SK-N-SH (cell line): ENCODE measurements at regions not wholly inside any gene's neighbourhood (a gene's known extent, or its start where the extent isn't known, plus 50 kb on each side); places are given as distances from the start of the nearest gene placed in this dataset.

Experiments used
- CTCF ChIA-PET: fragments of 300-600, 350-600 bp; formaldehyde crosslinking; extraction: SDS; loops from one replicate; lab custom pipeline; 2021; lab: Yijun Ruan, JAX
- POLR2A ChIA-PET: fragments of 350-600 bp; sonication (Branson Sonifier 250); formaldehyde crosslinking; extraction: SDS; loops from one replicate; lab custom pipeline; 2020; ENCODE audit warnings: antibody characterized with exemption, inconsistent platforms; lab: Yijun Ruan, JAX
- DNase-seq: peaks from one replicate; pipeline ENCODE4 v3.0.0; 2012
- H2AFZ ChIP-seq: fragments of 200-600 bp; sonication (generic); 2 replicates; pipeline ENCODE4 v1.8.1; 2016; ENCODE audit warnings: antibody characterized with exemption, mild to moderate bottlenecking, low read depth
- H3F3A ChIP-seq: fragments of 200-600 bp; sonication (generic); replicated peaks from 2 replicates; pipeline ENCODE3; 2016; ENCODE audit warnings: antibody characterized with exemption, mild to moderate bottlenecking; ENCODE audit not compliant: insufficient read depth
- H3K27ac ChIP-seq, 2 experiments: fragments of 200-500 bp in 1 of 2; fragments of 200-600 bp in 1 of 2; sonication (Bioruptor generic) in 1 of 2; sonication (generic), shearing (Covaris generic) in 1 of 2; 2 replicates each; pipeline versions ENCODE4 v1.5.1 to v1.6.1; 2014 to 2016; ENCODE audit warnings: low read depth in 2 of 2, inconsistent platforms in 1 of 2, low read length in 1 of 2, mild to moderate bottlenecking in 1 of 2, mixed read lengths in 1 of 2
- H3K27me3 ChIP-seq: fragments of 200-600 bp; sonication (generic), shearing (Covaris generic); 2 replicates; pipeline ENCODE4 v1.6.1; 2016; ENCODE audit warnings: mixed run types; ENCODE audit not compliant: insufficient read depth
- H3K36me3 ChIP-seq, 2 experiments: fragments of 200-500 bp in 1 of 2; fragments of 200-600 bp in 1 of 2; sonication (Bioruptor generic) in 1 of 2; sonication (generic) in 1 of 2; replicated peaks in 1 of 2; 2 replicates each; pipeline versions ENCODE3 to v1.5.1; 2014 to 2016; ENCODE audit warnings: low read length in 1 of 2, mild to moderate bottlenecking in 1 of 2; ENCODE audit not compliant: insufficient read depth in 2 of 2, control insufficient read depth in 1 of 2
- H3K4me1 ChIP-seq, 2 experiments: fragments of 200-500 bp in 1 of 2; fragments of 200-600 bp in 1 of 2; sonication (Bioruptor generic) in 1 of 2; sonication (generic), shearing (Covaris generic) in 1 of 2; 2 replicates each; pipeline versions ENCODE4 v1.5.1 to v1.6.1; 2014 to 2016; ENCODE audit warnings: low read depth in 1 of 2, low read length in 1 of 2, mixed run types in 1 of 2; ENCODE audit not compliant: insufficient read depth in 2 of 2, control insufficient read depth in 1 of 2
- H3K4me2 ChIP-seq: fragments of 200-600 bp; sonication (generic), shearing (Covaris generic); 2 replicates; pipeline ENCODE4 v1.6.1; 2017; ENCODE audit warnings: mixed run types
- H3K4me3 ChIP-seq, 2 experiments: fragments of 200-500 bp in 1 of 2; fragments of 200-600 bp in 1 of 2; sonication (Bioruptor generic) in 1 of 2; sonication (generic), shearing (Covaris generic) in 1 of 2; 2 replicates each; pipeline versions ENCODE4 v1.5.1 to v1.8.1; 2014 to 2016; ENCODE audit warnings: low read depth in 2 of 2, inconsistent platforms in 1 of 2, low read length in 1 of 2, mild to moderate bottlenecking in 1 of 2, mixed read lengths in 1 of 2, moderate library complexity in 1 of 2
- H3K79me2 ChIP-seq: fragments of 200-600 bp; sonication (generic); 2 replicates; pipeline ENCODE4 v1.8.1; 2017; ENCODE audit warnings: mild to moderate bottlenecking; ENCODE audit not compliant: insufficient read depth
- H3K9ac ChIP-seq: fragments of 200-600 bp; sonication (generic); 2 replicates; pipeline ENCODE4 v1.6.1; 2017; ENCODE audit warnings: mixed run types
- H3K9me2 ChIP-seq: fragments of 200-600 bp; sonication (generic); 2 replicates; pipeline ENCODE4 v1.6.1; 2017; ENCODE audit warnings: mixed run types
- H3K9me3 ChIP-seq: fragments of 200-600 bp; sonication (generic); 2 replicates; pipeline ENCODE4 v1.6.1; 2017; ENCODE audit warnings: mixed run types, mild to moderate bottlenecking, moderate library complexity
- H4K20me1 ChIP-seq: fragments of 200-600 bp; sonication (generic); 2 replicates; pipeline ENCODE4 v1.6.1; 2017; ENCODE audit warnings: mild to moderate bottlenecking, mixed run types; ENCODE audit not compliant: insufficient read depth
- CHD2 ChIP-seq: fragments of 150-350 bp; IDR thresholded peaks from 2 replicates; pipeline ENCODE4 v1.6.1; 2018; ENCODE audit warnings: low read length; ENCODE audit not compliant: partially characterized antibody
- FOSL2 ChIP-seq: IDR thresholded peaks from 2 replicates; pipeline ENCODE4 v1.4.0; 2012; ENCODE audit warnings: low read depth, mild to moderate bottlenecking, moderate library complexity, borderline replicate concordance
- GABPA ChIP-seq: IDR thresholded peaks from 2 replicates; pipeline ENCODE4 v1.4.0; 2012; ENCODE audit warnings: low read depth, mild to moderate bottlenecking
- GATA2 ChIP-seq: sonication (generic); formaldehyde crosslinking; IDR thresholded peaks from 2 replicates; pipeline ENCODE4 v1.5.0; 2020; ENCODE audit warnings: mild to moderate bottlenecking, missing genetic modification reagents
- MXI1 ChIP-seq: IDR thresholded peaks from 2 replicates; pipeline ENCODE4 v1.6.1; 2012; ENCODE audit warnings: mild to moderate bottlenecking, low read depth, low read length, improper control_type of control experiment
- NRF1 ChIP-seq: IDR thresholded peaks from 2 replicates; pipeline ENCODE4 v1.6.1; 2012; ENCODE audit warnings: low read depth, mild to moderate bottlenecking, low read length
- POLR2AphosphoS5 ChIP-seq: IDR thresholded peaks from 2 replicates; pipeline ENCODE4 v1.6.1; 2012; ENCODE audit warnings: low read depth, low read length
- RAD21 ChIP-seq: IDR thresholded peaks from 2 replicates; pipeline ENCODE4 v1.6.1; 2012; ENCODE audit warnings: mild to moderate bottlenecking, low read length
- RCOR1 ChIP-seq: fragments of 150-350 bp; IDR thresholded peaks from 2 replicates; pipeline ENCODE4 v1.6.1; 2017; ENCODE audit warnings: antibody characterized with exemption, low read length
- SMC3 ChIP-seq: IDR thresholded peaks from 2 replicates; pipeline ENCODE4 v1.6.1; 2012; ENCODE audit warnings: low read depth, low read length, improper control_type of control experiment
- YY1 ChIP-seq: IDR thresholded peaks from 2 replicates; pipeline ENCODE4 v1.4.0; 2012; ENCODE audit warnings: low read depth, mild to moderate bottlenecking
- WGBS: methylation state at CpG from one replicate; pipeline ENCODE4 v1.1.6; 2017; ENCODE audit warnings: low lambda C conversion rate; 5-methylcytosine and 5-hydroxymethylcytosine counted together
- TF ChIP-seq, protein P1 (sequence below): fragments of 150-350 bp; IDR thresholded peaks from 2 replicates; pipeline ENCODE4 v1.6.1; 2017; ENCODE audit warnings: antibody characterized with exemption, low read length, low read depth, borderline replicate concordance
- TF ChIP-seq, protein P2 (sequence below): IDR thresholded peaks from 2 replicates; pipeline ENCODE4; 2012
- TF ChIP-seq, protein P3 (sequence below): fragments of 200-600 bp; sonication (generic); IDR thresholded peaks from 2 replicates; pipeline ENCODE4 v1.6.1; 2017; ENCODE audit warnings: antibody characterized with exemption, mild to moderate bottlenecking, moderate library complexity
- TF ChIP-seq, protein P4 (sequence below): IDR thresholded peaks from 2 replicates; pipeline ENCODE4 v1.4.0; 2012; ENCODE audit warnings: low read depth, borderline replicate concordance

DNA sequence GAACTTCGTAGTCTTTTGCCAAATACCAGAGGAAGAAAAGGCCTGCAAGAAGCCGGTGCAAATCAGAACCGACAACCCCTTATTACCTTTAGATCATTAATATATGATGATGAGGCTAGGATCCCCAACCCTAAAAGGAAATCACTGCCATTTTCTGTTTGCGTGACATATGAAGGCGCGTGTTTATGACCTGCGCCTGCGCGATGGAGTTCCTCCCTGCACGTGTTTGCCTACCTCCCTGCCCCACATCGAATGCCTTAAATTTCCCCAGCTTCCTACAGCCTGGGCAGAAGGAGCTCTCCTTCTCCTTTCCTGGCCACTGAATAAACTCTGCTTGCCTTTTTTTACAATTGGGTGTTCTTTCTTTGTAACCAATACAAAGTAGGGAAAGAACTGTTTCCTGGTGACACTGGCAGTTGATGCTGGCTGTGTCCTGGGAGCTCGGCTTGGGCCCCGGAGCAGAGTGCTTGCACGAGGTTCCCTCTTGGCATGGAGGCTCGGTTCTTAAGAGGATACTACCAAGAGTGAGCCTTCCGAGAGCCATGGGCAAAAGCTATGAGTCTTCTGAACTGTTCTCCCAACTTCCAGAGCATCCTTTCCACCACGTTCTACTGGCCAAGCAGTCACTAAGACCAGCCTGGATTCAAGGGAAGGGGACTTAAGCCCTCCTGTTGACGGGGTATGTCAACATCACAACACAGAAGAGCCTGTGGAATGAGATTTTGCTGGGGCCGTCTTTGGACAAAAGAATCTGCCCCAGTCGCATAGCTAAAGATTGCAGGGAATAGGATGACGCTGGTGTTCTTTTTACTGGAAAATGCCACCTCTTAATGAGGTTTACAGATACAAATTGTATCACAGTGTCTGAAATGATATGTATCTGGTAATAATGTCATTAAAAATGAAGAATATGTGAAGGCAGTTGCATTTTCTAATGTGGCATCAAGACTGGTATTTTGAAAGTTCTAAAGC is 179.8 kb downstream of the SH3BP4 start:
- WGBS, result 75% methylated on average over 21 of the region's 21 CpGs
- ChIA-PET POLR2A (no interaction called here), CTCF (interaction anchor here (0.8 to 13.4 kb wide), 5 partner anchors 15 to 615 kb away, joined by 4 to 129 read pairs (median 5); no protein-coding TSS in a partner anchor)
- Histone ChIP-seq H3K9me3 (no peaks in the 10 kb centered on the region; the same call in 1 of the 2 replicates), H3F3A (no peaks in the 10 kb centered on the region), H3K79me2 (no peaks in the 10 kb centered on the region), H3K9me2 (no peaks in the 10 kb centered on the region), H4K20me1 (no peaks in the 10 kb centered on the region), H3K9ac (no peak overlapping the region), H3K27me3 (no peaks in the 10 kb centered on the region; the same call in 1 of the 2 replicates), H3K4me1 (no peaks in the 10 kb centered on the region), H3K27ac (no peak overlapping the region), H3K4me3 (no peak overlapping the region), H2AFZ (no peak overlapping the region), H3K4me2 (no peak overlapping the region), H3K36me3 (no peaks in the 10 kb centered on the region)
- DNase-seq, result no peak
- TF ChIP-seq, protein P1, sequence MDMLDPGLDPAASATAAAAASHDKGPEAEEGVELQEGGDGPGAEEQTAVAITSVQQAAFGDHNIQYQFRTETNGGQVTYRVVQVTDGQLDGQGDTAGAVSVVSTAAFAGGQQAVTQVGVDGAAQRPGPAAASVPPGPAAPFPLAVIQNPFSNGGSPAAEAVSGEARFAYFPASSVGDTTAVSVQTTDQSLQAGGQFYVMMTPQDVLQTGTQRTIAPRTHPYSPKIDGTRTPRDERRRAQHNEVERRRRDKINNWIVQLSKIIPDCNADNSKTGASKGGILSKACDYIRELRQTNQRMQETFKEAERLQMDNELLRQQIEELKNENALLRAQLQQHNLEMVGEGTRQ, result no peak
- no peak for TF ChIP-seq FOSL2
- TF ChIP-seq RCOR1, result no peak
- TF ChIP-seq MXI1, result no peak
- TF ChIP-seq NRF1, result no peak
- TF ChIP-seq POLR2AphosphoS5, result no peak
- TF ChIP-seq, protein P2, sequence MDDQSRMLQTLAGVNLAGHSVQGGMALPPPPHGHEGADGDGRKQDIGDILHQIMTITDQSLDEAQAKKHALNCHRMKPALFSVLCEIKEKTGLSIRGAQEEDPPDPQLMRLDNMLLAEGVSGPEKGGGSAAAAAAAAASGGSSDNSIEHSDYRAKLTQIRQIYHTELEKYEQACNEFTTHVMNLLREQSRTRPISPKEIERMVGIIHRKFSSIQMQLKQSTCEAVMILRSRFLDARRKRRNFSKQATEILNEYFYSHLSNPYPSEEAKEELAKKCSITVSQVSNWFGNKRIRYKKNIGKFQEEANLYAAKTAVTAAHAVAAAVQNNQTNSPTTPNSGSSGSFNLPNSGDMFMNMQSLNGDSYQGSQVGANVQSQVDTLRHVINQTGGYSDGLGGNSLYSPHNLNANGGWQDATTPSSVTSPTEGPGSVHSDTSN, result no peak
- TF ChIP-seq GATA2 (CRISPR knock-in tag), result no peak
- TF ChIP-seq, protein P3, sequence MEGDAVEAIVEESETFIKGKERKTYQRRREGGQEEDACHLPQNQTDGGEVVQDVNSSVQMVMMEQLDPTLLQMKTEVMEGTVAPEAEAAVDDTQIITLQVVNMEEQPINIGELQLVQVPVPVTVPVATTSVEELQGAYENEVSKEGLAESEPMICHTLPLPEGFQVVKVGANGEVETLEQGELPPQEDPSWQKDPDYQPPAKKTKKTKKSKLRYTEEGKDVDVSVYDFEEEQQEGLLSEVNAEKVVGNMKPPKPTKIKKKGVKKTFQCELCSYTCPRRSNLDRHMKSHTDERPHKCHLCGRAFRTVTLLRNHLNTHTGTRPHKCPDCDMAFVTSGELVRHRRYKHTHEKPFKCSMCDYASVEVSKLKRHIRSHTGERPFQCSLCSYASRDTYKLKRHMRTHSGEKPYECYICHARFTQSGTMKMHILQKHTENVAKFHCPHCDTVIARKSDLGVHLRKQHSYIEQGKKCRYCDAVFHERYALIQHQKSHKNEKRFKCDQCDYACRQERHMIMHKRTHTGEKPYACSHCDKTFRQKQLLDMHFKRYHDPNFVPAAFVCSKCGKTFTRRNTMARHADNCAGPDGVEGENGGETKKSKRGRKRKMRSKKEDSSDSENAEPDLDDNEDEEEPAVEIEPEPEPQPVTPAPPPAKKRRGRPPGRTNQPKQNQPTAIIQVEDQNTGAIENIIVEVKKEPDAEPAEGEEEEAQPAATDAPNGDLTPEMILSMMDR, result no peak
- no peak for TF ChIP-seq GABPA

GRCh38 chr2:235132651-235133050 is 180.8 kb downstream of the SH3BP4 start:
- POLR2A ChIA-PET, result no interaction called here
- WGBS, result 100% methylated on average over 2 of the region's 2 CpGs
- TF ChIP-seq, protein P4, sequence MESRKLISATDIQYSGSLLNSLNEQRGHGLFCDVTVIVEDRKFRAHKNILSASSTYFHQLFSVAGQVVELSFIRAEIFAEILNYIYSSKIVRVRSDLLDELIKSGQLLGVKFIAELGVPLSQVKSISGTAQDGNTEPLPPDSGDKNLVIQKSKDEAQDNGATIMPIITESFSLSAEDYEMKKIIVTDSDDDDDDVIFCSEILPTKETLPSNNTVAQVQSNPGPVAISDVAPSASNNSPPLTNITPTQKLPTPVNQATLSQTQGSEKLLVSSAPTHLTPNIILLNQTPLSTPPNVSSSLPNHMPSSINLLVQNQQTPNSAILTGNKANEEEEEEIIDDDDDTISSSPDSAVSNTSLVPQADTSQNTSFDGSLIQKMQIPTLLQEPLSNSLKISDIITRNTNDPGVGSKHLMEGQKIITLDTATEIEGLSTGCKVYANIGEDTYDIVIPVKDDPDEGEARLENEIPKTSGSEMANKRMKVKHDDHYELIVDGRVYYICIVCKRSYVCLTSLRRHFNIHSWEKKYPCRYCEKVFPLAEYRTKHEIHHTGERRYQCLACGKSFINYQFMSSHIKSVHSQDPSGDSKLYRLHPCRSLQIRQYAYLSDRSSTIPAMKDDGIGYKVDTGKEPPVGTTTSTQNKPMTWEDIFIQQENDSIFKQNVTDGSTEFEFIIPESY, result no peak
- TF ChIP-seq, protein P1, result no peak
- no peak for TF ChIP-seq RAD21
- TF ChIP-seq YY1, result no peak
- no peak for TF ChIP-seq CHD2
- no peak for TF ChIP-seq FOSL2
- no peak for TF ChIP-seq SMC3

More at GRCh38 chr2:235132651-235133050, 180.8 kb downstream of the SH3BP4 start:
- Histone ChIP-seq H3K4me2 (no peak overlapping the region), H3K4me1 (no peaks in the 10 kb centered on the region), H3K27ac (no peak overlapping the region), H3K4me3 (no peak overlapping the region), H2AFZ (no peak overlapping the region), H3K27me3 (no peaks in the 10 kb centered on the region; the same call in 1 of the 2 replicates), H3K9ac (no peak overlapping the region), H4K20me1 (no peaks in the 10 kb centered on the region), H3K79me2 (no peaks in the 10 kb centered on the region), H3F3A (no peaks in the 10 kb centered on the region), H3K9me2 (no peaks in the 10 kb centered on the region), H3K36me3 (no peaks in the 10 kb centered on the region), H3K9me3 (no peaks in the 10 kb centered on the region; the same call in 1 of the 2 replicates)
- CTCF ChIA-PET, result interaction anchor here (0.8 to 13.4 kb wide), 4 partner anchors 16 to 462 kb away, joined by 4 to 129 read pairs (median 7); no protein-coding TSS in a partner anchor
- no peak for DNase-seq
